H9 (cell line): ENCODE measurements at regions not wholly inside any gene's neighbourhood (a gene's known extent, or its start where the extent isn't known, plus 50 kb on each side); places are given as distances from the start of the nearest gene placed in this dataset.
"Not testable (repeated sequence)": the region's sequence is repeated elsewhere in the genome, so short reads cannot be mapped to it uniquely, and the experiment has no call there.

Source experiments
- DNase-seq: peaks from one replicate; pipeline ENCODE4 v3.0.0-alpha.2; 2017
- H2AFZ ChIP-seq: one replicate; pipeline ENCODE4 v1.6.1; 2013; ENCODE audit warnings: mild to moderate bottlenecking, low read length, control low read depth, moderate library complexity
- H2AK5ac ChIP-seq: 2 replicates; pipeline ENCODE4 v1.6.1; 2013; ENCODE audit warnings: low read length, control low read depth, mixed read lengths; ENCODE audit not compliant: insufficient read length
- H2BK120ac ChIP-seq: one replicate; pipeline ENCODE4 v1.6.1; 2013; ENCODE audit warnings: low read depth, mild to moderate bottlenecking, low read length, control low read depth, inconsistent platforms; ENCODE audit not compliant: poor library complexity, severe bottlenecking
- H2BK12ac ChIP-seq: 2 replicates; pipeline ENCODE4 v1.6.1; 2013; ENCODE audit warnings: low read length, control low read depth, mixed read lengths, low read depth; ENCODE audit not compliant: insufficient read length
- H2BK15ac ChIP-seq: 2 replicates; pipeline ENCODE4 v1.6.1; 2013; ENCODE audit warnings: low read depth, low read length, control low read depth
- H2BK20ac ChIP-seq: one replicate; pipeline ENCODE4 v1.6.1; 2013; ENCODE audit warnings: low read depth, mild to moderate bottlenecking, low read length, control low read depth, inconsistent platforms; ENCODE audit not compliant: poor library complexity, severe bottlenecking
- H2BK5ac ChIP-seq: 2 replicates; pipeline ENCODE4 v1.6.1; 2013; ENCODE audit warnings: low read length, control low read depth, mixed read lengths; ENCODE audit not compliant: insufficient read length
- H3K14ac ChIP-seq: 2 replicates; pipeline ENCODE4 v1.6.1; 2013; ENCODE audit warnings: low read length, control low read depth; ENCODE audit not compliant: insufficient read depth
- H3K18ac ChIP-seq: 2 replicates; pipeline ENCODE4 v1.6.1; 2013; ENCODE audit warnings: low read depth, mild to moderate bottlenecking, mixed read lengths, low read length, control low read depth; ENCODE audit not compliant: insufficient read length
- H3K23ac ChIP-seq: 2 replicates; pipeline ENCODE4 v1.6.1; 2013; ENCODE audit warnings: low read length, control low read depth, mixed read lengths, low read depth; ENCODE audit not compliant: insufficient read length
- H3K23me2 ChIP-seq: 2 replicates; pipeline ENCODE4 v1.6.1; 2013; ENCODE audit warnings: low read depth, mild to moderate bottlenecking, mixed read lengths, low read length, control low read depth; ENCODE audit not compliant: insufficient read length, poor library complexity, severe bottlenecking
- H3K27ac ChIP-seq: 2 replicates; pipeline ENCODE4 v1.5.1; 2013; ENCODE audit warnings: low read length, control low read depth, mixed read lengths, low read depth; ENCODE audit not compliant: insufficient read length
- H3K27me3 ChIP-seq: 2 replicates; pipeline ENCODE4 v1.6.1; 2013; ENCODE audit warnings: low read length, control low read depth, inconsistent platforms; ENCODE audit not compliant: insufficient read depth
- H3K4ac ChIP-seq: 2 replicates; pipeline ENCODE4 v1.6.1; 2013; ENCODE audit warnings: low read depth, mild to moderate bottlenecking, control low read depth, inconsistent platforms, low read length, moderate library complexity
- H3K4me1 ChIP-seq: 2 replicates; pipeline ENCODE4 v1.6.1; 2013; ENCODE audit warnings: low read length, control low read depth, inconsistent platforms; ENCODE audit not compliant: insufficient read depth
- H3K4me2 ChIP-seq: 2 replicates; pipeline ENCODE4 v1.6.1; 2013; ENCODE audit warnings: low read length, control low read depth, mixed read lengths; ENCODE audit not compliant: insufficient read length, insufficient read depth
- H3K56ac ChIP-seq: 2 replicates; pipeline ENCODE4 v1.6.1; 2013; ENCODE audit warnings: low read depth, mild to moderate bottlenecking, mixed read lengths, low read length, control low read depth; ENCODE audit not compliant: insufficient read length
- H3K79me1 ChIP-seq: 2 replicates; pipeline ENCODE4 v1.6.1; 2013; ENCODE audit warnings: low read depth, mild to moderate bottlenecking, moderate library complexity, low read length, control low read depth, inconsistent platforms; ENCODE audit not compliant: insufficient read depth, poor library complexity, severe bottlenecking
- H3K79me2 ChIP-seq: 2 replicates; pipeline ENCODE4 v1.6.1; 2013; ENCODE audit warnings: low read length, control low read depth, inconsistent platforms; ENCODE audit not compliant: insufficient read depth
- H3K9ac ChIP-seq: 2 replicates; pipeline ENCODE4 v1.6.1; 2013; ENCODE audit warnings: low read length, control low read depth, mixed read lengths; ENCODE audit not compliant: insufficient read length; ENCODE audit errors: extremely low read depth
- H3K9me3 ChIP-seq: one replicate; pipeline ENCODE4 v1.6.1; 2013; ENCODE audit warnings: low read depth, low read length, inconsistent platforms; ENCODE audit not compliant: control insufficient read depth
- H3T11ph ChIP-seq: one replicate; pipeline ENCODE4 v1.6.1; 2013; ENCODE audit warnings: mild to moderate bottlenecking, low read length, control low read depth, inconsistent platforms
- H4K20me1 ChIP-seq: one replicate; pipeline ENCODE4 v1.6.1; 2013; ENCODE audit not compliant: control insufficient read depth, insufficient read length, insufficient read depth
- H4K5ac ChIP-seq: 2 replicates; pipeline ENCODE4 v1.6.1; 2013; ENCODE audit warnings: low read depth, mild to moderate bottlenecking, mixed read lengths, low read length, control low read depth; ENCODE audit not compliant: insufficient read length
- H4K8ac ChIP-seq: replicated peaks from 2 replicates; pipeline ENCODE4 v1.6.1; 2013; ENCODE audit warnings: low read length, control low read depth, mixed read lengths, low read depth; ENCODE audit not compliant: insufficient read length
- H4K91ac ChIP-seq: 2 replicates; pipeline ENCODE4 v1.6.1; 2013; ENCODE audit warnings: low read depth, mild to moderate bottlenecking, moderate library complexity, mixed read lengths, low read length, control low read depth; ENCODE audit not compliant: insufficient read length
- H3K27ac Mint-ChIP-seq, 3 experiments: 2 replicates in 2 of 3; 3 replicates in 1 of 3; pipeline ENCODE4 v1.8.0; 2020 to 2021; ENCODE audit warnings: mixed read lengths in 3 of 3, mild to moderate bottlenecking in 1 of 3, moderate library complexity in 1 of 3
- H3K27me3 Mint-ChIP-seq: 2 replicates; pipeline ENCODE4 v1.8.0; 2021; ENCODE audit warnings: low read depth, mild to moderate bottlenecking, moderate library complexity, mixed read lengths
- H3K36me3 Mint-ChIP-seq, 3 experiments: 2 replicates in 2 of 3; 3 replicates in 1 of 3; pipeline ENCODE4 v1.8.0; 2020 to 2021; ENCODE audit warnings: low read depth in 3 of 3, mixed read lengths in 3 of 3; ENCODE audit not compliant: insufficient read depth in 1 of 3
- H3K4me1 Mint-ChIP-seq, 2 experiments: 2 replicates each; pipeline ENCODE4 v1.8.0; 2020; ENCODE audit warnings: mixed read lengths in 2 of 2
- H3K4me3 Mint-ChIP-seq, 2 experiments: 2 replicates in 1 of 2; 3 replicates in 1 of 2; pipeline ENCODE4 v1.8.0; 2020 to 2021; ENCODE audit warnings: mild to moderate bottlenecking in 2 of 2, mixed read lengths in 2 of 2, moderate library complexity in 1 of 2
- H3K9me3 Mint-ChIP-seq, 2 experiments: 2 replicates in 1 of 2; 3 replicates in 1 of 2; pipeline ENCODE4 v1.8.0; 2020; ENCODE audit warnings: mild to moderate bottlenecking in 2 of 2, mixed read lengths in 2 of 2, moderate library complexity in 1 of 2
- CTCF ChIP-seq: fragments of 200-600 bp; sonication (generic); conservative IDR thresholded peaks from 3 replicates; pipeline ENCODE4 v1.8.0; 2021; ENCODE audit warnings: antibody characterized with exemption, mild to moderate bottlenecking
- WGBS: extraction: QIAGEN DNeasy Blood & Tissue Kit; methylation state at CpG from one replicate; pipeline ENCODE4 v1.1.7; 2013; ENCODE audit warnings: missing lambda C conversion rate, low lambda C conversion rate, mixed read lengths; ENCODE audit not compliant: insufficient read length; ENCODE audit errors: extremely low coverage; 5-methylcytosine and 5-hydroxymethylcytosine counted together

- Mint-ChIP-seq H3K27ac (no peak overlapping the region), H3K27me3 (no peaks in the 10 kb centered on the region), H3K4me3 (no peak overlapping the region), H3K36me3 (peaks cover 11 to 20% (median 15%) of the 10 kb centered on the region in 3 experiments), H3K9me3 (peaks cover 22 to 24% of the 10 kb centered on the region in 2 experiments), H3K4me1 (no peaks in the 10 kb centered on the region)
- H3K56ac ChIP-seq: no peak overlapping the region
- no peak for DNase-seq
- H3K9ac ChIP-seq: no peak overlapping the region
- H3K18ac ChIP-seq: no peak overlapping the region
- H3K4me2 ChIP-seq: no peak overlapping the region
- H3K9me3 ChIP-seq: peaks cover 7% of the 10 kb centered on the region
- no peak overlapping the region for H2AFZ ChIP-seq
- no peaks in the 10 kb centered on the region for H3K23me2 ChIP-seq
- no peaks in the 10 kb centered on the region for H3K4me1 ChIP-seq
- TF ChIP-seq CTCF: no peak
- no peak overlapping the region for H2AK5ac ChIP-seq
- WGBS: no CpG with 5 or more reads among the region's 1 CpG
- H3K27me3 ChIP-seq: no peaks in the 10 kb centered on the region
- H3K27ac ChIP-seq: no peak overlapping the region
- no peak overlapping the region for H2BK12ac ChIP-seq
- H3K23ac ChIP-seq: no peak overlapping the region
- no peak overlapping the region for H2BK5ac ChIP-seq
- H2BK120ac ChIP-seq: no peak overlapping the region
- no peak overlapping the region for H2BK15ac ChIP-seq
- H3K79me1 ChIP-seq: no peaks in the 10 kb centered on the region
- H4K20me1 ChIP-seq: no peaks in the 10 kb centered on the region
- no peak overlapping the region for H3K4ac ChIP-seq
- no peak overlapping the region for H4K91ac ChIP-seq
- no peak overlapping the region for H3K14ac ChIP-seq
- H4K8ac ChIP-seq: no peak overlapping the region
- H3T11ph ChIP-seq: no peak overlapping the region
- no peak overlapping the region for H4K5ac ChIP-seq
- H3K79me2 ChIP-seq: no peaks in the 10 kb centered on the region
- no peak overlapping the region for H2BK20ac ChIP-seq
These were observed 62.3 kb downstream of the ATXN7L3B start for GRCh38 chr12:74599932-74600331.

- H3K4me3 Mint-ChIP-seq: not testable (repeated sequence)
- peaks cover 22 to 24% of the 10 kb centered on the region in 2 experiments for H3K9me3 Mint-ChIP-seq
These were observed 63.2 kb downstream of the ATXN7L3B start for GRCh38 chr12:74600817-74601216.

More at GRCh38 chr12:74600817-74601216, 63.2 kb downstream of the ATXN7L3B start:
- not testable (repeated sequence) for H3K23me2 ChIP-seq, H3K4me2 ChIP-seq, H3K27ac Mint-ChIP-seq, H3K18ac ChIP-seq, H2BK5ac ChIP-seq, DNase-seq, H3K4me1 ChIP-seq, H3K23ac ChIP-seq, H3K79me2 ChIP-seq, H3K4ac ChIP-seq, H2BK12ac ChIP-seq, H4K5ac ChIP-seq, H2BK15ac ChIP-seq, H3K27ac ChIP-seq, H3K27me3 ChIP-seq, H3K9me3 ChIP-seq, H4K20me1 ChIP-seq, H4K8ac ChIP-seq, H3K27me3 Mint-ChIP-seq, H3K14ac ChIP-seq, H2BK20ac ChIP-seq, H3K56ac ChIP-seq, H3K4me1 Mint-ChIP-seq, H2AFZ ChIP-seq, H2AK5ac ChIP-seq, H3T11ph ChIP-seq, H3K79me1 ChIP-seq, H4K91ac ChIP-seq, H2BK120ac ChIP-seq, H3K9ac ChIP-seq
- peaks cover 11 to 20% (median 15%) of the 10 kb centered on the region in 3 experiments for H3K36me3 Mint-ChIP-seq
